Right atrium auricular region (tissue), 2 donors: ENCODE measurements at regions not wholly inside any gene's neighbourhood (a gene's known extent, or its start where the extent isn't known, plus 50 kb on each side); places are given as distances from the start of the nearest gene placed in this dataset.

Experiments used
- DNase-seq: peaks from one replicate; pipeline ENCODE4 v3.0.0-alpha.2; 2019; ENCODE audit warnings: low spot score
- H3K27ac ChIP-seq, 2 donors: fragments of 200-600 bp; sonication (generic); 1 replicate in 1 of 2; 2 replicates in 1 of 2; pipeline ENCODE4 v1.5.1; 2016 to 2019
- H3K27me3 ChIP-seq, 2 donors: fragments of 200-600 bp; sonication (generic); one replicate each; pipeline versions ENCODE4 v1.5.1 to v1.6.0; 2017 to 2019
- H3K36me3 ChIP-seq: fragments of 200-600 bp; sonication (generic); one replicate; pipeline ENCODE4 v1.5.1; 2016
- H3K4me1 ChIP-seq, 2 donors: fragments of 200-600 bp; sonication (generic); one replicate each; pipeline versions ENCODE4 v1.5.1 to v1.6.0; 2017 to 2019
- H3K4me3 ChIP-seq, 2 donors: fragments of 200-600 bp; sonication (generic); 1 replicate in 1 of 2; 2 replicates in 1 of 2; pipeline ENCODE4 v1.5.1; 2017 to 2019; ENCODE audit warnings: mild to moderate bottlenecking in 1 of 2, moderate library complexity in 1 of 2
- H3K9me3 ChIP-seq, 2 donors: fragments of 200-600 bp; sonication (generic); one replicate each; pipeline ENCODE4 v1.5.1; 2019
- CTCF ChIP-seq, 2 donors: fragments of 200-600 bp; sonication (generic); IDR thresholded peaks; one replicate each; pipeline ENCODE4 v1.5.1; 2019; ENCODE audit warnings: antibody characterized with exemption in 2 of 2

- no peak for TF ChIP-seq CTCF (IDR thresholded peaks at IDR 0.05)
- DNase-seq, result no peak
- H3K27me3 ChIP-seq, result no peaks in the 10 kb centered on the region
- H3K9me3 ChIP-seq, result peaks cover 0 to 14% of the 10 kb centered on the region in 2 donors
- no peaks in the 10 kb centered on the region for H3K36me3 ChIP-seq
- no peak overlapping the region for H3K27ac ChIP-seq
- no peak overlapping the region for H3K4me3 ChIP-seq
- no peaks in the 10 kb centered on the region for H3K4me1 ChIP-seq
Observed at GRCh38 chr2:21676676-21677075, 552.9 kb downstream of the TDRD15 start.

GRCh38 chr2:21683838-21684237, 560.1 kb downstream of the TDRD15 start:
- Histone ChIP-seq H3K36me3 (no peaks in the 10 kb centered on the region), H3K9me3 (peaks cover 0 to 16% of the 10 kb centered on the region in 2 donors), H3K4me1 (no peaks in the 10 kb centered on the region), H3K4me3 (no peak overlapping the region), H3K27ac (no peak overlapping the region), H3K27me3 (no peaks in the 10 kb centered on the region)
- no peak for TF ChIP-seq CTCF (IDR thresholded peaks at IDR 0.05)
- DNase-seq, result no peak

- no peaks in the 10 kb centered on the region for H3K36me3 ChIP-seq
- TF ChIP-seq CTCF (IDR thresholded peaks at IDR 0.05), result no peak
- H3K27me3 ChIP-seq, result no peaks in the 10 kb centered on the region
- H3K9me3 ChIP-seq, result no peaks in the 10 kb centered on the region
- H3K27ac ChIP-seq, result no peak overlapping the region
- DNase-seq, result no peak
- no peak overlapping the region for H3K4me3 ChIP-seq
- H3K4me1 ChIP-seq, result no peaks in the 10 kb centered on the region
Observed at GRCh38 chr2:21687589-21687988, 563.8 kb downstream of the TDRD15 start.

- TF ChIP-seq CTCF (IDR thresholded peaks at IDR 0.05), result no peak
- Histone ChIP-seq H3K27me3 (no peaks in the 10 kb centered on the region), H3K4me1 (no peaks in the 10 kb centered on the region), H3K9me3 (no peaks in the 10 kb centered on the region), H3K4me3 (no peak overlapping the region), H3K36me3 (no peaks in the 10 kb centered on the region), H3K27ac (no peak overlapping the region)
- no peak for DNase-seq
Observed at GRCh38 chr2:21690005-21690404, 566.2 kb downstream of the TDRD15 start.

- TF ChIP-seq CTCF (IDR thresholded peaks at IDR 0.05), result no peak
- Histone ChIP-seq H3K4me1 (no peaks in the 10 kb centered on the region), H3K27me3 (no peaks in the 10 kb centered on the region), H3K36me3 (no peaks in the 10 kb centered on the region), H3K27ac (no peak overlapping the region), H3K4me3 (no peak overlapping the region), H3K9me3 (no peaks in the 10 kb centered on the region)
- DNase-seq, result no peak
Observed at GRCh38 chr2:21693081-21693480, 569.3 kb downstream of the TDRD15 start.

- Histone ChIP-seq H3K27me3 (no peaks in the 10 kb centered on the region), H3K4me1 (no peaks in the 10 kb centered on the region), H3K36me3 (no peaks in the 10 kb centered on the region), H3K4me3 (no peak overlapping the region), H3K9me3 (no peaks in the 10 kb centered on the region), H3K27ac (no peak overlapping the region)
- no peak for TF ChIP-seq CTCF (IDR thresholded peaks at IDR 0.05)
- DNase-seq, result no peak
Observed at GRCh38 chr2:21694079-21694878, 570.5 kb downstream of the TDRD15 start.
